Right ventricle myocardium superior (tissue), 1 donor: ENCODE measurements at regions not wholly inside any gene's neighbourhood (a gene's known extent, or its start where the extent isn't known, plus 50 kb on each side); places are given as distances from the start of the nearest gene placed in this dataset.
"Not testable (repeated sequence)": the region's sequence is repeated elsewhere in the genome, so short reads cannot be mapped to it uniquely, and the experiment has no call there.

Experiments used
- ATAC-seq: fragments of 200-7000 bp; cut with Tn5 transposase; one replicate; pipeline ENCODE4 v1.9.1; 2020; ENCODE audit warnings: mild to moderate bottlenecking; ENCODE audit not compliant: poor library complexity
- DNase-seq: peaks from one replicate; pipeline ENCODE4 v3.0.0-alpha.2; 2020
- intact Hi-C: fragments of 100-400 bp; cut with DNase I; formaldehyde crosslinking; loops from one replicate; pipeline ENCODE4 v1.11.2; 2022
- donor health status: DM: no; HTN: yes; CAD: no; lungs with severe emphysema.

DNA sequence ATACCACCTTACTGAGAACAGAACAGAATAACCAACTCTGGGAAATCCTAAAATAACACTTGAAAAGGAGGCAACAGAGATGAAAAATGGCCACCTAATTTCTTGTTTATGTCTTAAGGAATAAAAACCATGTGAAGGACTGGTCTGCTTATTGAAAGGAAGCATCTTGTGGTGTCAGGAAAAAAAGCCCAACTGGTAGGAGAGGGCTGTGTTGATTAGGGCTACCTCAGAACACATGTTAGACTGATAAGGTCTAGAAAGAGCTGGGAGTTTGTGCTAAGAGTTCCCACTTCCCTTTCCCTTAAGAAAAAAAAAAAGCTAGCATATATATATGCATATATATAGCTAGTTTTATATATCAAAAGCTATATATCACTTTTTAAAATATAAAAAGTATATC lies 425.3 kb upstream of the BTBD3 start:
- intact Hi-C loops = no loop called here
- no peak for DNase-seq
- no peak for ATAC-seq

DNA sequence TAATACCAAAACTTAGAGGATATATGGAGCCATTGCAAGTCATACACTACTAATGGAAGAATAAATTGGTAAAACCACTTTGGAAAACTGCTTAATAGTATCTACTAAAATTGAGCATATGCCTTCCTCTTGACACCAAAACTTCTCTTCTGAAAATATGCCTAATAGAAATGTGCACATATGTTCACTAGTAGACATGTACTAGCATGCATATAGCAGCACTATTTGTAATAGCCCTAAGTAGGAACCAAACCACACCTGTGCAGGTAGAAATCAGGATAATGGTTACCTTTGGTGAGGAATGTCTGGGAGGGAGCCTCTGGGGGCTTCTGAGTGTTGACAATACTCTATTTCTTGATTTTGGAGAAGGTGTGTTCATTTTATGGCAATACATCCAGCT lies 424.8 kb upstream of the BTBD3 start:
- intact Hi-C loops = no loop called here
- DNase-seq (no peak), ATAC-seq (no peak)

DNA sequence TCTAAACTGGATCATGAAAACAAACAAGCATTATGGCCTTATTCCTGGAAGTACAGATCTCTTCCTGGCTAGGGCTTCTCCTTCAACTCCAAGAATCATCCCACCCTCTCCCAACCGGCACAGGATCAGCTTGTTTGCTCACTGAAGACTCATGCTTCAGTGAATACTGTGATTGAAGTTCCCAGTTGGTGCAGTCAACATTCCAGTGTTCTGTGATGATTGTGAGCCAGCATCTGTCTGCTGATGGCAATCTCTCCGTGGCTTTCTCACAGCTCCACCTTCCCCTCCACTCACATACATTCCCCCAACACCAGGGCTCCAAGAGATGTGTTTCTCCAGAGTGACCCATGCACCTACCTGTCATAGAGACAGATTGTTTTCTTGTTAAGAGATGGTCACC lies 421.3 kb upstream of the BTBD3 start:
- intact Hi-C loops = no loop called here
- DNase-seq (no peak), ATAC-seq (no peak)

- DNase-seq = no peak
- intact Hi-C loops = no loop called here
Measured at GRCh38 chr20:11497545-11497944, 420.1 kb upstream of the BTBD3 start.

GRCh38 chr20:11499101-11499634 lies 418.5 kb upstream of the BTBD3 start:
- DNase-seq = no peak
- no peak for ATAC-seq
- intact Hi-C loops = no loop called here

More at GRCh38 chr20:11497545-11497944, 420.1 kb upstream of the BTBD3 start:
- no peak for ATAC-seq

DNA sequence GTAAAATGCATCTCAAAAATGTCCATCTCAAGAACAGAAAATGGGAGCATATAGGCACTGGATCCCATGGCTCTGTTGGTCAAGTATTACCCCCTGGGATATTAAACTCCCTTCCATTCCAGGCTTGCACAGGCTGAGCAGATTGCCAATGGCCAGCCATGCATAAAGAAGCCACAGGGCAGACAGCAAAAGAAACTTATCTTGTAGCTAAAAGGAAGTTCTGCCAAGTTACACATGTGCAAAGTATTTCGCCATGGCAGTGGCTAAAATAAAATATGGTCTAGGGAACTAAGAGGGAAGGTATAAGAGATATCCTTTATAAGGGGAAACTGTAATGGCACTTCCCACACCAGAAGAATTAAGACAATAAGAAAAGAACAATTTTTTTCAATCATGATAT lies 415.6 kb upstream of the BTBD3 start:
- DNase-seq (no peak), ATAC-seq (no peak)
- intact Hi-C loops = no loop called here

DNA sequence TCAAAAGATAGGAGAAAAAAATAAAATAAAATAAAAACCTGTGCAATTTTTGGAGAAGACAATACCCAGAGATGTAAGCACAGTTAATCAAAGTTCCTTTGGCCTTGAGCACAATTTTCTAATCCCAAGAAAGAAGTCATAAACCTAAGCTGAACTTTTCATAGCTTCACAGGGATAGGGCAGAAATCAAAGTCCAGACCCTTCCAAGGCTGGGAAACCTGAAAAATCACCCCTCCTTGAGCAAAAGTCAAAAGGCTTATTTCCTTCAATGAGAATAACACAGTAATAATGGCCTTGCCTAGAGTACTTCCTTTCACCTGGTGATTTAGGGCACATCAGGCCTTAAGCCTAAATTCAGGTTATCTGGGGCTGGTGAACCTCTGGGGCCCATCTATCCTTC lies 415.0 kb upstream of the BTBD3 start:
- no peak for ATAC-seq
- DNase-seq = no peak
- intact Hi-C loops = no loop called here

- no peak for DNase-seq
- intact Hi-C loops = no loop called here
- ATAC-seq = no peak
Measured at GRCh38 chr20:11509776-11510175, 407.9 kb upstream of the BTBD3 start.

GRCh38 chr20:11511821-11512220 lies 405.9 kb upstream of the BTBD3 start:
- DNase-seq (no peak), ATAC-seq (no peak)
- intact Hi-C loops = no loop called here

DNA sequence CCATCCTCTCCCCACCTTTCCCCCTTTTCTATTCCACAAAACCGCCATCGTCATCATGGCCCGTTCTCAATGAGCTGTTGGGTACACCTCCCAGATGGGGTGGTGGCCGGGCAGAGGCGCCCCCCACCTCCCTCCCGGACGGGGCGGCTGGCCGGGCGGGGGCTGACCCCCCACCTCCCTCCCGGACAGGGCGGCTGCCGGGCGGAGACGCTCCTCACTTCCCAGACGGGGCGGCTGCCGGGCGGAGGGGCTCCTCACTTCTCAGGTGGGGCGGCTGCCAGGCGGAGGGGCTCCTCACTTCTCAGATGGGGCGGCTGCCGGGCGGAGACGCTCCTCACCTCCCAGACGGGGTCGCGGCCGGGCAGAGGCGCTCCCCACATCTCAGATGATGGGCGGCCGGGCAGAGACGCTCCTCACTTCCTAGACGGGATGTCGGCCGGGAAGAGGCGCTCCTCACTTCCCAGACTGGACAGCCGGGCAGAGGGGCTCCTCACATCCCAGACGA lies 404.4 kb upstream of the BTBD3 start:
- DNase-seq, intact Hi-C loops, ATAC-seq: not testable (repeated sequence)

DNA sequence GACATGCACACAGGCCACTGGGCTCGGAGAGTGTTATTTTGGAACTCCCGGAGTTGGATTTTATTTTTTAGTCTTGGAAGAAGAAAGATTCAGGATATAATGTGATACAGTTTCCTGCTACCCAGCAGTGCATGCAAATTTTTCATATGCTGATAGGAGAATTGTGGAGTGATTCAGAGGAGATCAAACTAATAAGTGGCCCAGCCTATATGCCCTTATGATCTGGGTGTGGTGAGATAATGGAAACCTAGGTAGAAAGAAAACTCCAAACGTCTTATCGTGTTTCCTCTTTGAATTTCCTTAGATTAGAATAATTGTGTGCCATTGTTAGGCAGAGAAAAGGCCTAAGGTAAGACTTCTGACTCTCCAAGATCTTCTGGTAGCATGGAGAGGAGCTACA lies 401.2 kb upstream of the BTBD3 start:
- intact Hi-C loops = no loop called here
- ATAC-seq = no peak
- DNase-seq = no peak

DNA sequence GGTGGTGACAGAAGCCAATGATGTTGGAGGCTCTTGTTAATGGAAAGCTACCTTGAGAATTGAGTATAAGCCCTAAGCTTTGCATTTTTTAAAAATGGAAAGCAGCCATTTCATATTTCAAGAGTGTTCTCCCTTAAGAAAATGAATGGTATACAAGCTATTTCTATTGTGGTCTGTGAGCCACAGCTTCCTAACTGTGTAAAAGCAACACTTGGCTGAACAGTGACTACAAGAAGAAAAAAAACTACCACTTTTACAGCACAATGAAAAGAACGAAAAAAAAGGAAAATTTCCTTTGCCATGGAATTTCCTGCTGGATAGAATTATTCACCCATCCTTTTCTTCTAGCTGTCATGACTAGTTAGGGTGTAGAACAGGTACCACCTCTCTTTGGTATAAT lies 397.1 kb upstream of the BTBD3 start:
- DNase-seq (no peak), ATAC-seq (no peak)
- intact Hi-C loops = no loop called here

GRCh38 chr20:11521476-11522365 lies 396.0 kb upstream of the BTBD3 start:
- DNase-seq = no peak
- intact Hi-C loops = no loop called here
- ATAC-seq = no peak

DNA sequence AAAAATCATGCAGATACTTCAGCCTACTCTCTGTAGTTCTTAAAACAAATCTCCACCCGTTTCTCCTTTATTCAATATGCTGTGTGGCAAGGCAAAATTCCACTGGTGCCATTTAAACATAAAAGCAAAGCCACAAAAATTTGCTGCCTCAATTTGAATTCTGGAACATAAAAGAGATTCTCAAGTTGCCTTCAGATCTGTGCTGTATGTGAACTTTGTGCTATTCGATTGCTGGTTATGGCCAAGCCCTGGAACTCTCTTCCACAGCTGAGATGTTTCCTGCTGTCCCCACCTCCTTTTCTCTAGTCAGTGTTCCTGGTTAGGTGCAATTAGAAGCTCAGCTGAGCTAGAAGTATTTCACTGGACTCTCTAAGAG lies 395.3 kb upstream of the BTBD3 start:
- ATAC-seq (no peak), DNase-seq (no peak)
- intact Hi-C loops = no loop called here

GRCh38 chr20:11529047-11529446 lies 388.6 kb upstream of the BTBD3 start:
- DNase-seq (no peak), ATAC-seq (no peak)
- intact Hi-C loops = no loop called here

- DNase-seq = no peak
- ATAC-seq = no peak
- intact Hi-C loops = no loop called here
Measured at GRCh38 chr20:11537032-11537431, 380.7 kb upstream of the BTBD3 start.

DNA sequence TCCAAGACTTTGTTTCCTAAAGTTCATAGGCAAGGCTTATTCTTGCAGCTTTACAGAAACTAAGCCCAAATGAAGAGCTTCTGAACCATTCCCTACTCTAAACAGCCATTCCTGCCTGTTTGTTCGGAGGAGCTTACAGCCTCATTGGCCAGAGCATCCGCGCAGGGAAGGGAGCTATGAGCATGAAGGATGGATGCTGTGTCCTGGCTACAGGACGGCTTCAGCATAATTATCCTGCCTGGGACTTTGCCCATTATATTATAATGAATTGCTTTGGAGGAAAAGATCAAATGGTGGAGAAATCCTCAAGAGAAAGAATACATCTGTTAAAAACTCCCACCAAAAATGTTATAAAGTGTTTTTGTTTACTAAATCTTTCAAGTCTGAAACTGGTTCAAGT lies 378.2 kb upstream of the BTBD3 start:
- intact Hi-C loops = no loop called here
- ATAC-seq (no peak), DNase-seq (no peak)

DNA sequence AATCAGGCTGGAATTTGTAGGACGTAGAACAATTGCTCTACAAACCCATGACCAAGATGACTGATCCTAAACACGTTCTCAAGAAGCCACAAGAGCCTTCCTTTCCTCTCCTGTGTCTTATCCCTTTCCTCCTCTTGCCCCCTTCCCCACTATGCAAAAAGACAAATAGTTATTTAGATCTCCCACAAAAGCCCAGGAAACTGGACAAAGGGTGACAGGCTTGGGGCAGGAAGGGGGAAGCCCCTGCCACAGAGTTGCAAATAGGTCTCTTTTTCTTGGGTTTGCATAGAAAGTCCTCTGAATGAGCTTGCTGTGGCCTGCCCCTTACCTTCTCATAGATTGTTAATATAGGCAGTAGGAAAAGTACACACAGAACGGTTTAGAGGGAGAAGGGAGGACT lies 377.1 kb upstream of the BTBD3 start:
- DNase-seq (no peak), ATAC-seq (no peak)
- intact Hi-C loops = loop anchor here (5.0 to 10.0 kb wide), 4 partner anchors 868 to 1563 kb away; partner anchors contain the start of gene JAG1

DNA sequence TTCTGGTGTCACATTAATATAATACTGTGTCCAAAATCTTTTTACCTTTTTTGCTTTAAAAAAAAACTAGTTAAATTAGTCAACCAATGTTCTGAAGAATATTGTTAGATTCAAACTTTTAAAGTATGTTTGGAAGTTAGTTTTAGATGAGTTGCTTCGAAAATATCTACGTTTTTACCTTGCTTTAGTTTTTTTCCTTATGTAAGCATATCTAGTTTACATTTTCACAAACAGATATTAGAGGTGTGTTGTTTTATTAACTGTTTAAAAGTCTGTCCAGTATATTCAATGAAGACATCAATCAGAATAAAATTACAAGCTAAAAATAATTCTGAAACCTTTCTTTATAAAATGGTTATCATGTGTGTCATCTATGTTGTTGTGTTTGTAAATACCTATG lies 375.0 kb upstream of the BTBD3 start:
- intact Hi-C loops = loop anchor here (5.0 to 10.0 kb wide), 4 partner anchors 870 to 1565 kb away; partner anchors contain the start of gene JAG1
- DNase-seq (no peak), ATAC-seq (no peak)

GRCh38 chr20:11544029-11544678 lies 373.5 kb upstream of the BTBD3 start:
- intact Hi-C loops = loop anchor here (5.0 to 10.0 kb wide), 4 partner anchors 872 to 1567 kb away; partner anchors contain the start of gene JAG1
- ATAC-seq = peak; percentile 62
- no peak for DNase-seq
